D721Med (cell line): ENCODE measurements at regions not wholly inside any gene's neighbourhood (a gene's known extent, or its start where the extent isn't known, plus 50 kb on each side); places are given as distances from the start of the nearest gene placed in this dataset.

Experiments used
- DNase-seq: peaks from one replicate; pipeline ENCODE4 v3.0.0; 2011; ENCODE audit warnings: low spot score; ENCODE audit not compliant: insufficient read length
- FAIRE-seq: peaks from 2 replicates; lab custom pipeline; 2011; peaks lifted over from hg19 to GRCh38; lab: Jason Lieb, UNC
- TF ChIP-seq, protein P1 (sequence below): IDR thresholded peaks from 2 replicates; pipeline ENCODE4 v1.5.1; 2012; ENCODE audit warnings: mild to moderate bottlenecking, control low read depth; ENCODE audit not compliant: insufficient read depth; ENCODE audit errors: missing control alignments

DNA sequence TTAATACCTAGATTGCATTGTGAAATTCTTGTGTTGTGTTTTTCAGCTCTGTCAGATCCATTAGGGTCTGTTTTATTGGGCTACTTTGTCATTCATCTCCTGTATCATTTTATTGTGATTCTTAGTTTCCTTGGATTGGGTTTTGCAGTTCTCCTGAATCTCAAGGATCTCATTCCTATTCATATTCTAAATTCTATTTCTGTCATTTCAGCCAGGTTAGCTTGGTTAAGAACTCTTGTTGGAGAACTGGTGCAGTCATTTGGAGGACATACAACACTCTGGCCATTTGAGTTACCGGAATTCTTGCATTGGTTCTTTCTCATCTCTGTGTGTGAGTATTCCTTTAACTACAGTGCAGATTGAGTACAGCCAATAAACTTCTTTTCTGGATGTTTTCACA lies 159.6 kb downstream of the FAM78B start:
- FAIRE-seq (no peak), DNase-seq (no peak)
- TF ChIP-seq, protein P1, sequence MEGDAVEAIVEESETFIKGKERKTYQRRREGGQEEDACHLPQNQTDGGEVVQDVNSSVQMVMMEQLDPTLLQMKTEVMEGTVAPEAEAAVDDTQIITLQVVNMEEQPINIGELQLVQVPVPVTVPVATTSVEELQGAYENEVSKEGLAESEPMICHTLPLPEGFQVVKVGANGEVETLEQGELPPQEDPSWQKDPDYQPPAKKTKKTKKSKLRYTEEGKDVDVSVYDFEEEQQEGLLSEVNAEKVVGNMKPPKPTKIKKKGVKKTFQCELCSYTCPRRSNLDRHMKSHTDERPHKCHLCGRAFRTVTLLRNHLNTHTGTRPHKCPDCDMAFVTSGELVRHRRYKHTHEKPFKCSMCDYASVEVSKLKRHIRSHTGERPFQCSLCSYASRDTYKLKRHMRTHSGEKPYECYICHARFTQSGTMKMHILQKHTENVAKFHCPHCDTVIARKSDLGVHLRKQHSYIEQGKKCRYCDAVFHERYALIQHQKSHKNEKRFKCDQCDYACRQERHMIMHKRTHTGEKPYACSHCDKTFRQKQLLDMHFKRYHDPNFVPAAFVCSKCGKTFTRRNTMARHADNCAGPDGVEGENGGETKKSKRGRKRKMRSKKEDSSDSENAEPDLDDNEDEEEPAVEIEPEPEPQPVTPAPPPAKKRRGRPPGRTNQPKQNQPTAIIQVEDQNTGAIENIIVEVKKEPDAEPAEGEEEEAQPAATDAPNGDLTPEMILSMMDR, result no peak

DNA sequence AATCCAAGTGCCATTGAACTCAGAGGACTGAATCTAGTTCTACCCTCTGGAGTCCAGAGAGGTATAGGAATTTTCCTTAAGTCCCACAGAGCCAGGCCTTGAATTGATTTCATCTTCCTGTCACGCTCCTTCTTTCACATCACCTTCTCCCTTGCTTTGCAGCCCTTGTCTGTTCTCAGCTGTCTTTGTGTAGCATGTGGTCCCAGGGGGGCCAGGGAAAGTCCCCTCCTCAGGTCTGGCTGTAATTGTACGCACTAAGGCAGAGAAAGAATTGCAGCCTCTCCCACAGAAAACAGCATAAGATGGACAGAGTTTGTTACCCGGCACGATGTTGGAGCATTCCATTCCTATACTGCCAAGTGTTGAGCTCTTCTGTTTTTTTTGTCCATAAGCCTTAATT lies 153.6 kb downstream of the FAM78B start:
- TF ChIP-seq, protein P1, result no peak
- no peak for FAIRE-seq
- no peak for DNase-seq

- TF ChIP-seq, protein P1, result peak; percentile 35
- no peak for DNase-seq
- FAIRE-seq, result no peak
Measured at GRCh38 chr1:166017395-166017794, 149.4 kb downstream of the FAM78B start.
